ENCODE measurements at regions not wholly inside any gene's neighbourhood (a gene's known extent, or its start where the extent isn't known, plus 50 kb on each side); places are given as distances from the start of the nearest gene placed in this dataset.
"Not testable (repeated sequence)": the region's sequence is repeated elsewhere in the genome, so short reads cannot be mapped to it uniquely, and the experiment has no call there.

DNA sequence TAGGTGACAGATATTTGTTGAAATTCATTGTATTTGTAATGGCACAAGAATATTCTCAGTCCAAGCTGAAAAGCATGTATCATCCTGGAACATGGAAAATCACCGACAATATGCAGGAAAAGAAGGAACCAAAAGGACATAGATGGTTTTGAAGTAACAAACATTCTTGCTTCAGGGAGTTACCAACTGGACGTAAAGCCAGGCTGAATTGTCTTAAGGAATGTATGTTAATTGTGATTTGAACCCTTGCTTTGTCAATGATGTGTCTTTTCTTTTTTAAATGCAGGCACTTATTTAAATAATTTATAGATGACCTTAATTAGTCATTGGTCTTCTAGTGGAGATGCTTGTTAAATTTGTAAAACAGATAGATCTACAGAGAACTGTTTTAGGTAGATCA lies 489.4 kb upstream of the ZP4 start:
- Histone ChIP-seq H3K27me3 (no peaks in the 10 kb centered on the region), H3K4me3 (ENCODE audit: low read depth in 1 of 2, low read length in 1 of 2) (no peak overlapping the region), H3K36me3 (no peaks in the 10 kb centered on the region), H3K4me1 (ENCODE audit: control insufficient read depth in 1 of 2, insufficient read depth in 1 of 2, low read depth in 1 of 2, low read length in 1 of 2) (no peaks in the 10 kb centered on the region), H3K27ac (no peak overlapping the region), H3K9me3 (no peaks in the 10 kb centered on the region)
- TF ChIP-seq, protein P1, sequence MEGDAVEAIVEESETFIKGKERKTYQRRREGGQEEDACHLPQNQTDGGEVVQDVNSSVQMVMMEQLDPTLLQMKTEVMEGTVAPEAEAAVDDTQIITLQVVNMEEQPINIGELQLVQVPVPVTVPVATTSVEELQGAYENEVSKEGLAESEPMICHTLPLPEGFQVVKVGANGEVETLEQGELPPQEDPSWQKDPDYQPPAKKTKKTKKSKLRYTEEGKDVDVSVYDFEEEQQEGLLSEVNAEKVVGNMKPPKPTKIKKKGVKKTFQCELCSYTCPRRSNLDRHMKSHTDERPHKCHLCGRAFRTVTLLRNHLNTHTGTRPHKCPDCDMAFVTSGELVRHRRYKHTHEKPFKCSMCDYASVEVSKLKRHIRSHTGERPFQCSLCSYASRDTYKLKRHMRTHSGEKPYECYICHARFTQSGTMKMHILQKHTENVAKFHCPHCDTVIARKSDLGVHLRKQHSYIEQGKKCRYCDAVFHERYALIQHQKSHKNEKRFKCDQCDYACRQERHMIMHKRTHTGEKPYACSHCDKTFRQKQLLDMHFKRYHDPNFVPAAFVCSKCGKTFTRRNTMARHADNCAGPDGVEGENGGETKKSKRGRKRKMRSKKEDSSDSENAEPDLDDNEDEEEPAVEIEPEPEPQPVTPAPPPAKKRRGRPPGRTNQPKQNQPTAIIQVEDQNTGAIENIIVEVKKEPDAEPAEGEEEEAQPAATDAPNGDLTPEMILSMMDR (IDR thresholded peaks at IDR 0.05) = no peak

DNA sequence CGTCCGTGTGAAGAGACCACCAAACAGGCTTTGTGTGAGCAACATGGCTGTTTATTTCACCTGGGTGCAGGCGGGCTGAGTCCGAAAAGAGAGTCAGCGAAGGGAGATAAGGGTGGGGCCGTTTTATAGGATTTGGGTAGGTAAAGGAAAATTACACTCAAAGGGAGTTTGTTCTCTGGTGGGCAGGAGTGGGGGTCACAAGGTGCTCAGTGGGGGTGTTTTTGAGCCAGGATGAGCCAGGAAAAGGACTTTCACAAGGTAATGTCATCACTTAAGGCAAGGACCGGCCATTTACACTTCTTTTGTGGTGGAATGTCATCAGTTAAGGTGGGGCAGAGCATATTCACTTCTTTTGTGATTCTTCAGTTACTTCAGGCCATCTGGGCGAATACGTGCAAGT lies 488.7 kb upstream of the ZP4 start:
- not testable (repeated sequence) for H3K9me3 ChIP-seq; H3K4me3 ChIP-seq (ENCODE audit: low read depth in 1 of 2, low read length in 1 of 2)

GRCh38 chr1:238377280-238377919 lies 486.7 kb upstream of the ZP4 start:
- TF ChIP-seq, protein P1 (IDR thresholded peaks at IDR 0.05) = no peak
- H3K4me3 ChIP-seq (ENCODE audit: low read depth in 1 of 2, low read length in 1 of 2) = no peak overlapping the region
- H3K36me3 ChIP-seq = no peaks in the 10 kb centered on the region
- no peaks in the 10 kb centered on the region for H3K27me3 ChIP-seq
- no peaks in the 10 kb centered on the region for H3K4me1 ChIP-seq (ENCODE audit: control insufficient read depth in 1 of 2, insufficient read depth in 1 of 2, low read depth in 1 of 2, low read length in 1 of 2)
- H3K27ac ChIP-seq = no peak overlapping the region
- no peaks in the 10 kb centered on the region for H3K9me3 ChIP-seq

More for the DNA sequence above, 488.7 kb upstream of the ZP4 start:
- H3K27me3 ChIP-seq; H3K27ac ChIP-seq; H3K4me1 ChIP-seq (ENCODE audit: control insufficient read depth in 1 of 2, insufficient read depth in 1 of 2, low read depth in 1 of 2, low read length in 1 of 2); H3K36me3 ChIP-seq: not testable (repeated sequence)

DNA sequence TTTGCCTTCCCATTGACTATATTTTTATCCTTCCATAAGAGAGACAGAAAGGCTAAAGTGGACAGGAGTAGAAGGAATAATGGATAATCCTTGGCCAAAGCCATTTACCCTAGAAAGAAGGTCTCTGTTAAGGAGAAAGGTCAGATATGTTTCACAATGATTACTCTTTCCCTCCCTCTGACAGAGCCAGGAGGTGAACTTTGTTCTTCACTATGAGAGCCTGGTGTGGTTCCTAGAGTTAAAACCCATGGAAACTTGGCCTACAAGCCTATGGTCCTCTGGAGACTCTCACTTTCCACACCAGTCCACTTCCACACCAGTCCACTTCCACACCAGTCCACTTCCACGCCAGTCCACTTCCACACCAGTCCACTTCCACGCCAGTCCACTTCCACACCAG lies 479.9 kb upstream of the ZP4 start:
- H3K27ac ChIP-seq = no peak overlapping the region
- TF ChIP-seq, protein P1 (IDR thresholded peaks at IDR 0.05) = no peak
- H3K4me3 ChIP-seq (ENCODE audit: low read depth in 1 of 2, low read length in 1 of 2) = no peak overlapping the region
- no peaks in the 10 kb centered on the region for H3K27me3 ChIP-seq
- H3K36me3 ChIP-seq = no peaks in the 10 kb centered on the region
- H3K9me3 ChIP-seq = no peaks in the 10 kb centered on the region
- no peaks in the 10 kb centered on the region for H3K4me1 ChIP-seq (ENCODE audit: control insufficient read depth in 1 of 2, insufficient read depth in 1 of 2, low read depth in 1 of 2, low read length in 1 of 2)

DNA sequence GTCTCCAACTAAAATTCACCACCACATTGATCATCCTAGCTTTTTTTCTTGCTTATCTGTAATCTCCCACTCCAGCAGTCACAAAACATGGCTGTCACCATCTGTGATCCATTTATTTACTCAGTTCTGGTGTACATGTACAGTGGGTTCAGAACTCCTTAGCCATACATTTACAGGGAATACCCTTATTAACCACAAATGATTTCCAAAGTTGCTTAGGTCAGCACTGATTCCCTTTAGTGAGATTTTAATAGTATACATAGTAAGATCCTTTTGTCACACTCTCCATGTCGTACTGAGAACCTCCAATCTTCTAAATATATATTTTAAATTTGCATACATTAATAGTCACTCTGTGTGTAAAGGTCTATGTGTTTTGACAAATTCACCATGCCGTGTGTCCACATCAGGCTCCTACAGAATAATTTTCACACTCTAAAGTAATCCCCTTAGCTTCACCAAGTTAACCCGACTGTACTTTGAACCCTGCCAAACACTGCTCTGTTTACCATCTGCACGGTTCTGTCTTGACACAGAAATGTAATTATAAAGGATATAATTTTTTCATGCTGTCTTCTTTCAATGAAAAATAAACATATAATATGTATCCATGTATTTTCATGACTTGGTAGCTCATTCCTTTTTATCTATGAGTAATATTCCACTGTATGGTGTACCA lies 473.6 kb upstream of the ZP4 start:
- no peaks in the 10 kb centered on the region for H3K9me3 ChIP-seq
- TF ChIP-seq, protein P1 (IDR thresholded peaks at IDR 0.05) = no peak
- H3K36me3 ChIP-seq = no peaks in the 10 kb centered on the region
- no peak overlapping the region for H3K27ac ChIP-seq
- H3K4me1 ChIP-seq (ENCODE audit: control insufficient read depth in 1 of 2, insufficient read depth in 1 of 2, low read depth in 1 of 2, low read length in 1 of 2) = no peaks in the 10 kb centered on the region
- H3K27me3 ChIP-seq = no peaks in the 10 kb centered on the region
- H3K4me3 ChIP-seq (ENCODE audit: low read depth in 1 of 2, low read length in 1 of 2) = no peak overlapping the region

DNA sequence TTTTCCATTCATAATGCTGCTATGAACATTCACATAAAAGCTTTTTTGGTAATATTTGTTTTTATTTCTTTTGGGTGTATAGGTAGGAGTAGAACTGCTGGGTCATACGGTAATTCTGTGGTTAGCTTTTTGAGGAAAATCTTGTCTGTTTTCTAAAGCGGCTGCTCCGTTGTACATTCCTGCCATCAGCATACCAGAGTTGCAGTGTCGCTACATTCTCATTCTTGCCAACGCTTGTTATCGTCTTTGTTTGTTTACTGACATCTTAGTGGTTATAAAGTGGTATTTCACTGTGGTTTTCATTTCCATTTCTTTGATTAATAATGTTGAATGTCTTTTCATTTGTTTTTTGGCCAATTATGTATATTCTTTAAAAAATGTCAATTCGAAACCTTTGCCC lies 469.8 kb upstream of the ZP4 start:
- no peak overlapping the region for H3K4me3 ChIP-seq (ENCODE audit: low read depth in 1 of 2, low read length in 1 of 2)
- no peaks in the 10 kb centered on the region for H3K9me3 ChIP-seq
- no peaks in the 10 kb centered on the region for H3K4me1 ChIP-seq (ENCODE audit: control insufficient read depth in 1 of 2, insufficient read depth in 1 of 2, low read depth in 1 of 2, low read length in 1 of 2)
- H3K27ac ChIP-seq = no peak overlapping the region
- H3K27me3 ChIP-seq = no peaks in the 10 kb centered on the region
- no peaks in the 10 kb centered on the region for H3K36me3 ChIP-seq
- TF ChIP-seq, protein P1 (IDR thresholded peaks at IDR 0.05) = no peak

Measured in neutrophil (primary cell).